Mesendoderm (in vitro differentiated cells): ENCODE measurements at regions not wholly inside any gene's neighbourhood (a gene's known extent, or its start where the extent isn't known, plus 50 kb on each side); places are given as distances from the start of the nearest gene placed in this dataset.

Experiments used
- DNase-seq: peaks from one replicate; pipeline ENCODE4 v3.0.0; 2013
- H2AK5ac ChIP-seq: 2 replicates; pipeline ENCODE4 v1.6.1; 2013; ENCODE audit warnings: low read length, inconsistent platforms
- H2BK120ac ChIP-seq: 2 replicates; pipeline ENCODE4 v1.6.1; 2013; ENCODE audit warnings: low read depth, mild to moderate bottlenecking, low read length, moderate library complexity, mixed read lengths
- H2BK15ac ChIP-seq: replicated peaks from 2 replicates; pipeline ENCODE4 v1.6.1; 2013; ENCODE audit warnings: low read depth, mild to moderate bottlenecking, moderate library complexity
- H2BK5ac ChIP-seq: 2 replicates; pipeline ENCODE4 v1.6.1; 2013; ENCODE audit warnings: low read length, inconsistent platforms
- H3K18ac ChIP-seq: 2 replicates; pipeline ENCODE4 v1.6.1; 2013; ENCODE audit warnings: mild to moderate bottlenecking, low read length, mixed read lengths
- H3K23ac ChIP-seq: one replicate; pipeline ENCODE4 v1.6.1; 2013; ENCODE audit warnings: low read length
- H3K27ac ChIP-seq: 2 replicates; pipeline ENCODE4 v1.5.1; 2013; ENCODE audit warnings: low read depth, mild to moderate bottlenecking, inconsistent platforms, low read length, moderate library complexity
- H3K27me3 ChIP-seq: 2 replicates; pipeline ENCODE4 v1.6.1; 2013; ENCODE audit warnings: low read length, control low read depth, mild to moderate bottlenecking, inconsistent platforms; ENCODE audit not compliant: insufficient read depth, poor library complexity
- H3K36me3 ChIP-seq: 2 replicates; pipeline ENCODE4 v1.6.1; 2013; ENCODE audit warnings: low read length, inconsistent platforms; ENCODE audit not compliant: control insufficient read depth, insufficient read depth
- H3K4ac ChIP-seq: one replicate; pipeline ENCODE4 v1.6.1; 2013; ENCODE audit warnings: low read depth, mild to moderate bottlenecking, low read length, moderate library complexity
- H3K4me1 ChIP-seq: 2 replicates; pipeline ENCODE4 v1.6.1; 2013; ENCODE audit warnings: low read depth, low read length, inconsistent platforms; ENCODE audit not compliant: control insufficient read depth
- H3K4me2 ChIP-seq: 2 replicates; pipeline ENCODE4 v1.6.1; 2013; ENCODE audit warnings: low read length
- H3K4me3 ChIP-seq: 2 replicates; pipeline ENCODE4 v1.5.1; 2013; ENCODE audit warnings: mild to moderate bottlenecking, low read length
- H3K56ac ChIP-seq: one replicate; pipeline ENCODE4 v1.6.1; 2013; ENCODE audit warnings: low read length
- H3K79me1 ChIP-seq: 2 replicates; pipeline ENCODE4 v1.6.1; 2013; ENCODE audit warnings: low read length, inconsistent platforms
- H3K79me2 ChIP-seq: 2 replicates; pipeline ENCODE4 v1.6.1; 2013; ENCODE audit warnings: mild to moderate bottlenecking, low read length; ENCODE audit not compliant: control insufficient read depth, insufficient read depth
- H3K9ac ChIP-seq: 2 replicates; pipeline ENCODE4 v1.6.1; 2013; ENCODE audit warnings: low read length, inconsistent platforms
- H4K5ac ChIP-seq: one replicate; pipeline ENCODE4 v1.6.1; 2013; ENCODE audit warnings: low read length
- H4K8ac ChIP-seq: one replicate; pipeline ENCODE4 v1.6.1; 2013; ENCODE audit warnings: low read depth, mild to moderate bottlenecking, control low read depth, low read length, moderate library complexity
- WGBS: extraction: QIAGEN DNeasy Blood & Tissue Kit; methylation state at CpG from one replicate; pipeline ENCODE4 v1.1.7; 2013; ENCODE audit warnings: low lambda C conversion rate, missing lambda C conversion rate; ENCODE audit not compliant: insufficient coverage; ENCODE audit errors: extremely low coverage; 5-methylcytosine and 5-hydroxymethylcytosine counted together

DNA sequence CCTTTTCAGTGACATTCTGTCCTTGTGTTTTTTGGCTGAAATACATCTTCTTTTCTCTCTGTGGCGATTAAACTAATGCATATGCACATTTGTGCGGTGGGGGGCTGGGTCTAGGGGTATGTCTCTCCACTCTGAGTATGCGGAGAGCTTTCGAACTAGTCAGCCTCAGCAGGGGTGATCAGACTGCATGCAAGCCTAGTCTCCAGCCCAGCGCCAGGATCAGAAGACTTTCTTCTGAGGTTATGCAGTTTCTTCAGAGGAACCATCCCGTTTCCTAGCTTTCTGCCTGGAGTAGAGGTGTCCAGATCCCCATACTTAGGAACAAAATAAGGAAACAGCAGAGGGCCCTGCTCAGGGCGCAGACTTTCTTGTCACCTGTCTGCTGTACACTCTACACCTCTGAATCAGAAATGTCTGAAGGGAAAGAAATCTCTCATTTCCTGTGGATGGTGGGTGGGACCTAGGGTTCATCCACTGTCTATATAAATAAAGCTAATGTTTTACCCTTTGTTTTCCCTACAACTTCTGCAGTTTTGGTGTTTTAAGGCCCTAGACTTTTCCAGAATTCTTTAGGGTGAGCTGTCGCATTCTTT is 230.4 kb downstream of the ABHD5 start:
- Histone ChIP-seq H3K4me3 (no peak overlapping the region), H3K4me2 (no peak overlapping the region), H2BK120ac (no peak overlapping the region), H3K27ac (no peak overlapping the region), H3K79me1 (no peaks in the 10 kb centered on the region), H4K8ac (no peak overlapping the region), H3K23ac (no peak overlapping the region), H2BK15ac (no peak overlapping the region), H3K18ac (no peak overlapping the region), H3K79me2 (no peaks in the 10 kb centered on the region), H3K4me1 (peaks cover 6% of the 10 kb centered on the region), H3K56ac (peak overlapping the region; percentile 36), H2AK5ac (no peak overlapping the region), H3K4ac (no peak overlapping the region), H3K9ac (no peak overlapping the region), H2BK5ac (no peak overlapping the region), H4K5ac (no peak overlapping the region), H3K27me3 (no peaks in the 10 kb centered on the region), H3K36me3 (no peaks in the 10 kb centered on the region)
- DNase-seq = no peak
- WGBS = no CpG with 5 or more reads among the region's 8 CpGs

DNA sequence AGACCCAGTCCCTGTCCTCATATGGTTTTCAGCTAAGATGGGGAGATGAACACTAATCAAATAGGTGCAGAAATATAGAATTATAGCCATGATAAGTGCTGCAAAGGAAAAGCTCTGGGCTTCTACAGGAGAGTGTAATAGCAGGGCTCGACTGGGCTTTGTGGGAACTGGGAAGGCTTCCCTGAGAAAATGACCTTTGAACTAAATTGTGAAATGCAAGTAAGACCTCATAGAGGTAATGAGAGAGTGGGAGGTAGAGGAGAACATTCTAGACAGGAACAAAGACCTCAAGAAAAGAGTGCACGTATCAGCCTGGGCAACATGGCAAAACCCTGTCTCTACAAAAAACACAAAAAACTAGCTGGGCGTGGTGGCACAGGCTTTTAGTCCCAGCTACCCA is 231.6 kb downstream of the ABHD5 start:
- no peak overlapping the region for H3K56ac ChIP-seq
- no peak overlapping the region for H4K5ac ChIP-seq
- H3K23ac ChIP-seq = no peak overlapping the region
- H3K9ac ChIP-seq = no peak overlapping the region
- H3K36me3 ChIP-seq = no peaks in the 10 kb centered on the region
- no peaks in the 10 kb centered on the region for H3K79me1 ChIP-seq
- H3K79me2 ChIP-seq = no peaks in the 10 kb centered on the region
- no peak for DNase-seq
- no CpG with 5 or more reads among the region's 3 CpGs for WGBS
- no peak overlapping the region for H3K4ac ChIP-seq
- H2BK5ac ChIP-seq = no peak overlapping the region
- no peak overlapping the region for H3K4me3 ChIP-seq
- no peak overlapping the region for H4K8ac ChIP-seq
- no peaks in the 10 kb centered on the region for H3K27me3 ChIP-seq
- no peak overlapping the region for H3K4me2 ChIP-seq
- no peak overlapping the region for H2AK5ac ChIP-seq
- peaks cover 6% of the 10 kb centered on the region for H3K4me1 ChIP-seq
- no peak overlapping the region for H3K18ac ChIP-seq
- H2BK15ac ChIP-seq = no peak overlapping the region
- H3K27ac ChIP-seq = no peak overlapping the region
- H2BK120ac ChIP-seq = no peak overlapping the region

DNA sequence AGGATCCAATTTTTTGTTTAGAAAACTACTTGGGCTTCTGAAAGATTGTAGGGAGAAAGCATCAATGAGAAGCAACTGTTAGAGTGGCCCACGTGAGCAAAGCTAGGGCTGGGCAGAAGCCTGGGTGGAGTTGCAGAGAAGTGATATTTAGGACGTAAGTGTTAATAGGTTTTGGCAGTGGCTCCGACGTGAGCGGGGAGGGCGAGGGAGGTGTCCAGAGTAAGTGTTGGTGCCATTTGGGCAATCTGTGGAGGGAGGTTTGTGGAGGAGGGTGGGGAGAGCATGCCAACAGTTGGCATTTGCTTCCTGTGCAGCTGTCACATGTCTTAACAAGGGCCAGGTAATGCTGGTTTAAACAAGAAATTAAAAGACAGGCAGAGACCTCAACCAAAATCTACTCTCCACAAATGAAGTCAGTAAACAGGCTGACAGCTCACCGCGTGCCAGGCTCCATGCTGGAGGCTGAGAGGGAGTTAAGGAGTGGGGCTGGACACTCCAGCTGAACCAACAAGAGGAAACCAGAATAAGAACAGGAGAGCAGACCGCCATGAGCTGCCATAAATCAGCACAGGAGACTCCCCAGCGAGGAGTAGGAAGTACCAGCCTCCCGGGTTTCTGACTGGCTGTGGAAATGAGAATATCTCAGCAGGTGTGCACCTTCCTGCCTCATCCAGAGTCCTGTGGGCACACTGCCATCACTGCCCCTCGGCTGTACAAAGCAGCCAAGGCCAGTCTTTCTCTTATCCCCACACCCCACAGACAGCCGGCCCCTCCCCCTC is 232.6 kb downstream of the ABHD5 start:
- no peak overlapping the region for H3K4me2 ChIP-seq
- no CpG with 5 or more reads among the region's 13 CpGs for WGBS

GRCh38 chr3:43926055-43926454 is 235.3 kb downstream of the ABHD5 start:
- H3K27ac ChIP-seq = no peak overlapping the region
- no peak overlapping the region for H3K9ac ChIP-seq
- no peak overlapping the region for H3K4ac ChIP-seq
- no peak overlapping the region for H3K4me3 ChIP-seq
- no peak overlapping the region for H3K4me2 ChIP-seq
- H4K5ac ChIP-seq = no peak overlapping the region
- H3K56ac ChIP-seq = no peak overlapping the region
- no peak overlapping the region for H2BK120ac ChIP-seq
- H2AK5ac ChIP-seq = no peak overlapping the region
- no peak overlapping the region for H2BK15ac ChIP-seq
- no peaks in the 10 kb centered on the region for H3K79me1 ChIP-seq
- no peaks in the 10 kb centered on the region for H3K27me3 ChIP-seq
- H3K36me3 ChIP-seq = no peaks in the 10 kb centered on the region
- H3K23ac ChIP-seq = no peak overlapping the region
- no peak overlapping the region for H3K18ac ChIP-seq
- no peak overlapping the region for H2BK5ac ChIP-seq
- peaks cover 5% of the 10 kb centered on the region for H3K4me1 ChIP-seq
- H4K8ac ChIP-seq = no peak overlapping the region
- DNase-seq = peak; percentile 51
- WGBS = no CpG with 5 or more reads among the region's 5 CpGs
- H3K79me2 ChIP-seq = no peaks in the 10 kb centered on the region

More for the DNA sequence above, 232.6 kb downstream of the ABHD5 start:
- no peak overlapping the region for H4K8ac ChIP-seq
- no peak overlapping the region for H3K9ac ChIP-seq
- no peak overlapping the region for H3K4me3 ChIP-seq
- no peaks in the 10 kb centered on the region for H3K27me3 ChIP-seq
- H3K18ac ChIP-seq = no peak overlapping the region
- H2AK5ac ChIP-seq = no peak overlapping the region
- no peak overlapping the region for H3K23ac ChIP-seq
- DNase-seq = no peak
- no peaks in the 10 kb centered on the region for H3K36me3 ChIP-seq
- H3K56ac ChIP-seq = no peak overlapping the region
- H4K5ac ChIP-seq = no peak overlapping the region
- no peak overlapping the region for H3K4ac ChIP-seq
- no peak overlapping the region for H3K27ac ChIP-seq
- H3K79me2 ChIP-seq = no peaks in the 10 kb centered on the region
- no peak overlapping the region for H2BK5ac ChIP-seq
- no peaks in the 10 kb centered on the region for H3K79me1 ChIP-seq
- H2BK120ac ChIP-seq = no peak overlapping the region
- peaks cover 6% of the 10 kb centered on the region for H3K4me1 ChIP-seq
- H2BK15ac ChIP-seq = no peak overlapping the region

DNA sequence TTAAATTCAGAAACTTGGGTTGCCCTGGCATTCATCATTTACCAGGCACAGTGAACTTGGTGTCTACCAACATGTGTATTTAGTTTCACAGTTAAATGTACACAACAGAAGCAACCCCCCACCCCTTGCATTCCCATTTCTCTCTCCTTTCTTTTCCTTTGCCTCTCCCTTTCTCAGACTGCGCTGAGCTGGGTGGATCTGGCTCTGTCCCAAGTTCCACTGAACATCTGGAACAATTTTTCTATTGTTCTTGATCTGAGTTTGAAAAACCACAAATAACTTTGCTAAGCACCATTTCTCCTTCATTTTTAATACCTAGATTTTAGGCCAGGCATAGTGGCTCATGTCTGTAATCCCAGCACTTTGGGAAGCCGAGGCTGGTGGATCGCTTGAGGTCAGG is 242.2 kb downstream of the ABHD5 start:
- Histone ChIP-seq H3K27me3 (no peaks in the 10 kb centered on the region), H2BK120ac (no peak overlapping the region), H2BK15ac (no peak overlapping the region), H3K18ac (no peak overlapping the region), H3K79me1 (no peaks in the 10 kb centered on the region), H3K56ac (no peak overlapping the region), H3K36me3 (no peaks in the 10 kb centered on the region), H4K8ac (no peak overlapping the region), H3K79me2 (no peaks in the 10 kb centered on the region), H3K23ac (no peak overlapping the region), H3K4me2 (no peak overlapping the region), H3K4me1 (no peaks in the 10 kb centered on the region), H2AK5ac (no peak overlapping the region), H3K9ac (no peak overlapping the region), H3K4ac (no peak overlapping the region), H2BK5ac (no peak overlapping the region), H4K5ac (no peak overlapping the region), H3K4me3 (no peak overlapping the region), H3K27ac (no peak overlapping the region)
- no CpG with 5 or more reads among the region's 3 CpGs for WGBS
- DNase-seq = no peak
